SK-N-SH (cell line): ENCODE measurements at regions not wholly inside any gene's neighbourhood (a gene's known extent, or its start where the extent isn't known, plus 50 kb on each side); places are given as distances from the start of the nearest gene placed in this dataset.

Source experiments
- CTCF ChIA-PET: fragments of 300-600, 350-600 bp; formaldehyde crosslinking; extraction: SDS; loops from one replicate; lab custom pipeline; 2021; lab: Yijun Ruan, JAX
- POLR2A ChIA-PET: fragments of 350-600 bp; sonication (Branson Sonifier 250); formaldehyde crosslinking; extraction: SDS; loops from one replicate; lab custom pipeline; 2020; ENCODE audit warnings: antibody characterized with exemption, inconsistent platforms; lab: Yijun Ruan, JAX
- DNase-seq: peaks from one replicate; pipeline ENCODE4 v3.0.0; 2012
- H2AFZ ChIP-seq: fragments of 200-600 bp; sonication (generic); 2 replicates; pipeline ENCODE4 v1.8.1; 2016; ENCODE audit warnings: antibody characterized with exemption, mild to moderate bottlenecking, low read depth
- H3F3A ChIP-seq: fragments of 200-600 bp; sonication (generic); replicated peaks from 2 replicates; pipeline ENCODE3; 2016; ENCODE audit warnings: antibody characterized with exemption, mild to moderate bottlenecking; ENCODE audit not compliant: insufficient read depth
- H3K27ac ChIP-seq, 2 experiments: fragments of 200-500 bp in 1 of 2; fragments of 200-600 bp in 1 of 2; sonication (Bioruptor generic) in 1 of 2; sonication (generic), shearing (Covaris generic) in 1 of 2; 2 replicates each; pipeline versions ENCODE4 v1.5.1 to v1.6.1; 2014 to 2016; ENCODE audit warnings: low read depth in 2 of 2, inconsistent platforms in 1 of 2, low read length in 1 of 2, mild to moderate bottlenecking in 1 of 2, mixed read lengths in 1 of 2
- H3K27me3 ChIP-seq: fragments of 200-600 bp; sonication (generic), shearing (Covaris generic); 2 replicates; pipeline ENCODE4 v1.6.1; 2016; ENCODE audit warnings: mixed run types; ENCODE audit not compliant: insufficient read depth
- H3K36me3 ChIP-seq, 2 experiments: fragments of 200-500 bp in 1 of 2; fragments of 200-600 bp in 1 of 2; sonication (Bioruptor generic) in 1 of 2; sonication (generic) in 1 of 2; replicated peaks in 1 of 2; 2 replicates each; pipeline versions ENCODE3 to v1.5.1; 2014 to 2016; ENCODE audit warnings: low read length in 1 of 2, mild to moderate bottlenecking in 1 of 2; ENCODE audit not compliant: insufficient read depth in 2 of 2, control insufficient read depth in 1 of 2
- H3K4me1 ChIP-seq, 2 experiments: fragments of 200-500 bp in 1 of 2; fragments of 200-600 bp in 1 of 2; sonication (Bioruptor generic) in 1 of 2; sonication (generic), shearing (Covaris generic) in 1 of 2; 2 replicates each; pipeline versions ENCODE4 v1.5.1 to v1.6.1; 2014 to 2016; ENCODE audit warnings: low read depth in 1 of 2, low read length in 1 of 2, mixed run types in 1 of 2; ENCODE audit not compliant: insufficient read depth in 2 of 2, control insufficient read depth in 1 of 2
- H3K4me2 ChIP-seq: fragments of 200-600 bp; sonication (generic), shearing (Covaris generic); 2 replicates; pipeline ENCODE4 v1.6.1; 2017; ENCODE audit warnings: mixed run types
- H3K4me3 ChIP-seq, 2 experiments: fragments of 200-500 bp in 1 of 2; fragments of 200-600 bp in 1 of 2; sonication (Bioruptor generic) in 1 of 2; sonication (generic), shearing (Covaris generic) in 1 of 2; 2 replicates each; pipeline versions ENCODE4 v1.5.1 to v1.8.1; 2014 to 2016; ENCODE audit warnings: low read depth in 2 of 2, inconsistent platforms in 1 of 2, low read length in 1 of 2, mild to moderate bottlenecking in 1 of 2, mixed read lengths in 1 of 2, moderate library complexity in 1 of 2
- H3K79me2 ChIP-seq: fragments of 200-600 bp; sonication (generic); 2 replicates; pipeline ENCODE4 v1.8.1; 2017; ENCODE audit warnings: mild to moderate bottlenecking; ENCODE audit not compliant: insufficient read depth
- H3K9ac ChIP-seq: fragments of 200-600 bp; sonication (generic); 2 replicates; pipeline ENCODE4 v1.6.1; 2017; ENCODE audit warnings: mixed run types
- H3K9me2 ChIP-seq: fragments of 200-600 bp; sonication (generic); 2 replicates; pipeline ENCODE4 v1.6.1; 2017; ENCODE audit warnings: mixed run types
- H3K9me3 ChIP-seq: fragments of 200-600 bp; sonication (generic); 2 replicates; pipeline ENCODE4 v1.6.1; 2017; ENCODE audit warnings: mixed run types, mild to moderate bottlenecking, moderate library complexity
- H4K20me1 ChIP-seq: fragments of 200-600 bp; sonication (generic); 2 replicates; pipeline ENCODE4 v1.6.1; 2017; ENCODE audit warnings: mild to moderate bottlenecking, mixed run types; ENCODE audit not compliant: insufficient read depth
- CHD2 ChIP-seq: fragments of 150-350 bp; IDR thresholded peaks from 2 replicates; pipeline ENCODE4 v1.6.1; 2018; ENCODE audit warnings: low read length; ENCODE audit not compliant: partially characterized antibody
- FOXJ3 ChIP-seq: sonication (generic); formaldehyde crosslinking; IDR thresholded peaks from 2 replicates; pipeline ENCODE4 v1.5.1; 2020; ENCODE audit warnings: mild to moderate bottlenecking, missing genetic modification reagents
- GATA2 ChIP-seq: sonication (generic); formaldehyde crosslinking; IDR thresholded peaks from 2 replicates; pipeline ENCODE4 v1.5.0; 2020; ENCODE audit warnings: mild to moderate bottlenecking, missing genetic modification reagents
- PBX3 ChIP-seq: IDR thresholded peaks from 2 replicates; pipeline ENCODE4; 2012
- POLR2AphosphoS5 ChIP-seq: IDR thresholded peaks from 2 replicates; pipeline ENCODE4 v1.6.1; 2012; ENCODE audit warnings: low read depth, low read length
- RAD21 ChIP-seq: IDR thresholded peaks from 2 replicates; pipeline ENCODE4 v1.6.1; 2012; ENCODE audit warnings: mild to moderate bottlenecking, low read length
- SIN3A ChIP-seq: IDR thresholded peaks from 2 replicates; pipeline ENCODE4 v1.6.1; 2012; ENCODE audit warnings: low read depth, mild to moderate bottlenecking, low read length, moderate library complexity, borderline replicate concordance
- TAF1 ChIP-seq: IDR thresholded peaks from 2 replicates; pipeline ENCODE4 v1.6.1; 2012; ENCODE audit warnings: low read depth, mild to moderate bottlenecking, low read length, moderate library complexity, borderline replicate concordance
- TEAD4 ChIP-seq: IDR thresholded peaks from 2 replicates; pipeline ENCODE4 v1.4.0; 2012; ENCODE audit warnings: mild to moderate bottlenecking, borderline replicate concordance; ENCODE audit not compliant: insufficient read depth
- USF1 ChIP-seq: IDR thresholded peaks from 2 replicates; pipeline ENCODE4 v1.4.0; 2012; ENCODE audit warnings: low read depth, borderline replicate concordance
- USF2 ChIP-seq: fragments of 150-350 bp; IDR thresholded peaks from 2 replicates; pipeline ENCODE4 v1.6.1; 2017; ENCODE audit warnings: antibody characterized with exemption, low read length, low read depth, borderline replicate concordance
- YY1 ChIP-seq: IDR thresholded peaks from 2 replicates; pipeline ENCODE4 v1.4.0; 2012; ENCODE audit warnings: low read depth, mild to moderate bottlenecking
- WGBS: methylation state at CpG from one replicate; pipeline ENCODE4 v1.1.6; 2017; ENCODE audit warnings: low lambda C conversion rate; 5-methylcytosine and 5-hydroxymethylcytosine counted together

- H3K9me3 ChIP-seq = no peaks in the 10 kb centered on the region
- ChIA-PET CTCF (interaction anchor here (0.9 to 6.1 kb wide), 8 partner anchors 9 to 354 kb away, joined by 3 to 34 read pairs (median 6); no protein-coding TSS in a partner anchor), POLR2A (interaction anchor here (0.6 to 1.7 kb wide), 3 partner anchors 10 to 172 kb away, joined by 3 to 4 read pairs (median 4); no protein-coding TSS in a partner anchor)
- 45% methylated on average over 10 of the region's 10 CpGs for WGBS
- peak; percentile 84 for TF ChIP-seq GATA2 (CRISPR knock-in tag)
- peak; percentile 68; the same call in 1 of the 2 replicates for TF ChIP-seq USF1
- TF ChIP-seq FOXJ3 = peak; percentile 36; the same call in 1 of the 2 replicates
- TF ChIP-seq TAF1 = no peak
- peak; percentile 7 for TF ChIP-seq CHD2
- peak; percentile 58 for DNase-seq
- H3K36me3 ChIP-seq = no peaks in the 10 kb centered on the region
- H4K20me1 ChIP-seq = no peaks in the 10 kb centered on the region
- peak overlapping the region in 1 of 2 experiments; percentile 88; a peak in 2 of 4 replicates for H3K27ac ChIP-seq
- H3F3A ChIP-seq = peaks cover 4% of the 10 kb centered on the region
- no peak overlapping the region for H3K9ac ChIP-seq
- no peaks in the 10 kb centered on the region for H3K9me2 ChIP-seq
- H3K4me2 ChIP-seq = no peak overlapping the region; the same call in 1 of the 2 replicates
- H2AFZ ChIP-seq = no peak overlapping the region
- H3K27me3 ChIP-seq = no peaks in the 10 kb centered on the region
- no peaks in the 10 kb centered on the region for H3K79me2 ChIP-seq
- H3K4me1 ChIP-seq = peaks cover 9 to 15% of the 10 kb centered on the region in 2 experiments; a peak in 3 of 4 replicates
- peak overlapping the region in 1 of 2 experiments; percentile 4; a peak in 1 of 4 replicates for H3K4me3 ChIP-seq
Observed at GRCh38 chr2:176464886-176465564, 195.8 kb downstream of the MTX2 start.

GRCh38 chr2:176466918-176467452, 197.7 kb downstream of the MTX2 start:
- no peak overlapping the region for H3K9ac ChIP-seq
- H3K4me3 ChIP-seq = no peak overlapping the region
- H3K4me2 ChIP-seq = no peak overlapping the region
- TF ChIP-seq POLR2AphosphoS5 = no peak
- no peak for TF ChIP-seq PBX3
- TF ChIP-seq RAD21 = no peak
- no peak for TF ChIP-seq TAF1
- TF ChIP-seq SIN3A = no peak
- no peak for TF ChIP-seq TEAD4
- no peak for TF ChIP-seq YY1
- no peak for TF ChIP-seq USF2
- no peaks in the 10 kb centered on the region for H3K79me2 ChIP-seq
- H3F3A ChIP-seq = no peaks in the 10 kb centered on the region
- H3K9me3 ChIP-seq = no peaks in the 10 kb centered on the region
- ChIA-PET POLR2A (no interaction called here), CTCF (interaction anchor here (1.2 to 6.1 kb wide), 2 partner anchors 12 to 326 kb away, joined by 3 to 34 read pairs; no protein-coding TSS in a partner anchor)
- no peaks in the 10 kb centered on the region for H4K20me1 ChIP-seq
- H3K27me3 ChIP-seq = no peaks in the 10 kb centered on the region
- no peak for DNase-seq
- H3K27ac ChIP-seq = no peak overlapping the region
- no peaks in the 10 kb centered on the region for H3K36me3 ChIP-seq
- whole genome bisulfite sequencing = 72% methylated on average over 5 of the region's 5 CpGs
- H3K9me2 ChIP-seq = no peaks in the 10 kb centered on the region
- H3K4me1 ChIP-seq = peaks cover 0 to 14% of the 10 kb centered on the region in 2 experiments; a peak in 3 of 4 replicates
- H2AFZ ChIP-seq = no peak overlapping the region
